ENCODE measurements at regions not wholly inside any gene's neighbourhood (a gene's known extent, or its start where the extent isn't known, plus 50 kb on each side); places are given as distances from the start of the nearest gene placed in this dataset.
A peak's percentile ranks its signal among the peaks of the same experiment; 100 is the strongest.
"Not testable (repeated sequence)": the region's sequence is repeated elsewhere in the genome, so short reads cannot be mapped to it uniquely, and the experiment has no call there.

DNA sequence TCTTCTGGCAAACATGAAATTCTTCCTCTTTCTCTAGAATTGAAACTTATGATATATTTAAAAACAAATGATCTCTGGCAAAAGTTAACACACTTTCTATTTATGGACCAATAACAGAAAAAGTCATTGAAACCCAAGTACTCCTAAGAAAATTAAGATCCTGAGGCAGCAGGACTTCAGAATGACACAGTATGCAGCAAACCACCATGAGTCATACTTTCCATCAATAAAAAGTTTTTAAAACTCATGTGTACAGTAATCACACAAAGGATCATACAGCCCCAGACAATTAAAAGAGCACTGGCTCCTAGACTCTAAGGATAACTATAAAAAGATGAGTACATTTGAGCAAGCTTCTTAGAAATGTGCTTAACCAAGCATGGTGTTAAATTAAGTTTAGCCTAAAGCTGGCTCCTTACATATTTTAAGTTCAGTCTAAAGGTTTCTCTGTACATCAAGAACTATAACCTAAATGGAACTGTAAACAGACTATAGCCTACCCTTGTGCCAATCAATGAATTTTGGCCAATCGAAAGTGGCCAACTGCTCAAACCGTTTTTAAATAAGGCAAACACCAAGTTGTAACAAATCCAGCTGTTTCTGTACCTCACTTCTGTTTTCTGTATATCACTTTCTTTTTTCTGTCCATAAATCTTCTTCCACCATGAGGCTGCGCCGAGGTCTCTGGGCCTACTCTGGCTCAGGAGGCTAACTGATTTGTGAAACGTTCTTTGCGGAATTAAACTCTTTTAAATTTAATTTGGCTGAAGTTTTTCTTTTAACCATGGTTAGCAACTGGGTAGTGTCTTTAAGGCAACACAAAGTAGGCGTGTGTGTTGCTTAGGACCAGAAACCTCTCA, 232.1 kb upstream of the PIK3R1 start:
- peak; percentile 57 for DNase-seq (ENCODE audit: low read depth)

DNA sequence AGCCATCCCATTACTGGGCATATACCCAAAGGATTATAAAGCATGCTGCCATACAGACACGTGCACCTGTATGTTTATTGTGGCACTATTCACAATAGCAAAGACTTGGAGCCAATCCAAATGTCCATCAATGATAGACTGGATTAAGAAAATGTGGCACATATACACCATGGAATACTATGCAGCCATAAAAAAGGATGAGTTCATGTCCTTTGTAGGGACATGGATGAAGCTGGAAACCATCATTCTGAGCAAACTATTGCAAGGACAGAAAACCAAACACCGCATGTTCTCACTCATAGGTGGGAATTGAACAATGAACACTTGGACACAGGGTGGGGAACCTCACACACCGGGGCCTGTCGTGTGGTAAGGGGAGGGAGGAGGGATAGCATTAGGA, 233.4 kb upstream of the PIK3R1 start:
- DNase-seq (ENCODE audit: low read depth) = not testable (repeated sequence)

DNA sequence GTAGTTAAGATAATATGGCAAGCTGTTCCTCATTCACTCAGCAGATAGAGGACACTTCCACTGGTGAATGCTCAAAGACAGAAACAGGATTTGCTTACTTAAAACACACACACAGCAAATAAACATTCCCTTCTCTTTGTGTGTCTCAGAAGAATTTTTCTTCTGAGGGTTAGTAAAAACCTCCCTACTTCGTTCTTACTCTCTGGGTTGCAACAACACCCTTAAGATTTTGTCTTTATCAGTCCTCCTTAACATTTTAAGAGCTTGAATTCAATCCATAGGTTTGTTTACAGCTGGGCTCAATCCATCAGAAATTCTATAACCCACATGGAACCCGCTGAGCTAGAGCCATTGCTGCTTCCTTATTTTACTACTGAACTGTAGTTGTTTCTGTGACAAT, 237.4 kb upstream of the PIK3R1 start:
- DNase-seq (ENCODE audit: low read depth) = no peak

DNA sequence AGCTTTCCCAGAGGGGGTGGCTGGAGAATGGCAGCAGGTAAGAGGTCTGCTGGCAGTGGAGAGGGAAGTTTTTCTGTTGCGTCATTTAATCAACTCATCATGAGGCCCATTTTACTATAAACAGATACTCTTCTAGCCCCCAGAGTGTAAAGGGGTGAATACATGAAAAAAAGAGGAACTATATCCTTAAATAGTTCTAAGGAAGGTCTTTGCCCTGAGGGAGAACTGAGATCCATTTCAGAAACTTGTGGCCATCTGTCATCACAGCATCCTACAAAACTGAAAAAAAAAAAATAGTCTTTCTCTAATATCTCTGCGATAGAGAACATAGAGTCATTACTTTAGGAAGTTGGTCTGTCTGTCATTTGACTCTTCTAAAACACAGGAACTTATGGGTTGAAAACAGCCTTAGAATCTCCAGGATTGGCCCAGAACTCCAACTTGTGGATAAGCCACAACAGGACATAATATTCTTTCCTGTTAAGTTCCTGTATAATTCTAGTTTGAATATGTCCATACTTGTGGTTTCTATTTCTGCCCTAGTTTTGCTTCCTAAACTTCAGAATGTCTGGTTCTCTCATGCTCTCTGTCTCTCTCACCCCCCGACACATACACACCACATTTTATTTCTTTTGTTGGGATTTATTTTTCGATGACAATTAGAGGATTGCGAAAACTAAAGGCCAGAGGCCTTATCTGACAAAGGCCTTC, 238.5 kb upstream of the PIK3R1 start:
- DNase-seq (ENCODE audit: low read depth) = no peak

DNA sequence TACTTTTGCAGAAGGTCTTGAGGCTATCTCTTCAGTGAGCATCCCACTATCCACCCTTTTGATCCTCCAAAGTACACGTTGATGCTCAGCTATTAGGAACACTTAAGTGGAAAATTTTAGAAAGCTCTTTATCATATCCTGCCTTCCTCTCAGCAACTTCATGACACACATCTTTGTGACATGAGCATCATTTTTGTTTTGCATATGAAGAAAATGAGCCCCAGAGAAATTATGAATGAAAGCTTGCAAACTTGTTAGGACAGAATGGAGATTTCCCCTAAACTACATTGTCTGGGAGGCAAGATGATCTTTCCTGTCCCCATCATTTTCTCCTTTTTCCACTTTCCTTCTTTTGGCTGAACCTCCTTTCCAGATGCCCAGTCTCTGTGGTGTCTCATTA, 239.4 kb upstream of the PIK3R1 start:
- DNase-seq (ENCODE audit: low read depth) = no peak

DNA sequence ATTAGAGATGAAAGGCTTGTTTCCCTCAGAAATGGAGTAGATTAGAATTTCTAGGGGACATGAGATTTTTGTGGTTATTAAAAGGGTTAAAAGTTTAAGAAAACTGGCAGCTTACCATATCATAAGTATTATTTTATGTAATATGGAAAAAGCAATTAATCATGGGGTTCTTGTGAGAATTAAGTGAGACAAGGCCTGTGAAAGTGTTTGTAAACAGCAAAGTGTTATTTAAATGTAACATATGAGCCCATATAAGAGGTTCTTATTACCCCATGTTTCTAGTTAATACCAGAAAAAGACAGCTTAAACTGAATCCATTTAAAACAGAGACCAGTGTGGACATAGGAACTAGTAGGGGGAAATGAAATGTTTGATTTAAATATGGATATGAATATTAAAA, 241.1 kb upstream of the PIK3R1 start:
- DNase-seq (ENCODE audit: low read depth) = no peak

DNA sequence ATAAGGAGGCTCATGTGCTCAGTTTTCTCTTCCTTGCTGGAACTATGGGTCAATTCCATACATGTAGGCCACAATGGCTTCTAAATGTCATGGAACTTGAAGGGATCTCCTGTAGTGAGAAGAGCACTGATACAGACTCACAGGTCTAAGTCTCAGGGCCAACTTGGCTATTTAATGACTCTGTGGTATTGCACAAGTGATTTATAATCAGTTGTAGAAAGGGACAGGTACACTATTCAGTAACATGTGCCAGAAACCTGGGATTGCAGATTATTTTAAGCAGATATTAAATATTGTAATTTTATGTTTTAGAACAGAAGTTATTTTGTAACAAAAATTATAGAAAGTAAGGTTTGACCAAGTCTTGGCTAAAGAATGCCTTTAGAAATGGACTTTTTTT, 241.5 kb upstream of the PIK3R1 start:
- DNase-seq (ENCODE audit: low read depth) = no peak

DNA sequence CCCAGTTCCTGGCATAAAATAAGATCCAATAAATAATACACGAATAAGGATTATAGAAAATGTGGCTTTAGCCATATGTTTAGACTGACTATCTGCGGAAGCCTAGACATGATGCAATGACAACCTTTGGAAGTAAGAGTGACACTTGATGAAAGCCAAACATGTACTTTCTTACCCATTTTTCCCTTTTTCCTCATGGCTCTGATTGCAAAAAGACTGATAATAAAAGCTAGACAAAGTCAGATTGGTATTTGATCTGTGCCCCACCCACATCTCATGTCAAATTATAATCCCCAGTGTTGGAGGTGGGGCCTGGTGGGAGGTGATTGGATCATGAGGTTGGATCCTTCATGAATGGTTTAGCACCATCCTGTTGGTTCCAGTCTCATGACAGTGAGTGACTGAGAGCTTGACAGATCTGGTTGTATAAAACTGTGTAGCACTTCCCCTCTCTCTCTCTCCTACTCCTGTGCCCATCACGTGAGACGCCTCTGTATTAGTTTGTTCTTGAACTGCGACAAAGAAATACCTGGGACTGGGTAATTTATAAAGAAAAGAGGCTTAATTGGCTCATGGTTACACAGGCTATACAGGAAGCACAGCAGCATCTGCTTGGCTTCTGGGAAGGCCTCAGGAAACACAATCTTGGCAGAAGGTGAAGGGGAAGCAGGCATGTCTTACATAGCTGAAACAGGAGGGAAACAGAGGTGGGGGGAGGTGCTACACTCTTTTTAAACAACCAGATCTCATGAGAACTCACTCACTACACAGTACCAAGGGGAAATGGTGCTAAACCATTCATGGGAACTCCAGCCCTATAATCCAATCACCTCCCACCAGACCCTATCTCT, 243.4 kb upstream of the PIK3R1 start:
- DNase-seq (ENCODE audit: low read depth) = no peak

DNA sequence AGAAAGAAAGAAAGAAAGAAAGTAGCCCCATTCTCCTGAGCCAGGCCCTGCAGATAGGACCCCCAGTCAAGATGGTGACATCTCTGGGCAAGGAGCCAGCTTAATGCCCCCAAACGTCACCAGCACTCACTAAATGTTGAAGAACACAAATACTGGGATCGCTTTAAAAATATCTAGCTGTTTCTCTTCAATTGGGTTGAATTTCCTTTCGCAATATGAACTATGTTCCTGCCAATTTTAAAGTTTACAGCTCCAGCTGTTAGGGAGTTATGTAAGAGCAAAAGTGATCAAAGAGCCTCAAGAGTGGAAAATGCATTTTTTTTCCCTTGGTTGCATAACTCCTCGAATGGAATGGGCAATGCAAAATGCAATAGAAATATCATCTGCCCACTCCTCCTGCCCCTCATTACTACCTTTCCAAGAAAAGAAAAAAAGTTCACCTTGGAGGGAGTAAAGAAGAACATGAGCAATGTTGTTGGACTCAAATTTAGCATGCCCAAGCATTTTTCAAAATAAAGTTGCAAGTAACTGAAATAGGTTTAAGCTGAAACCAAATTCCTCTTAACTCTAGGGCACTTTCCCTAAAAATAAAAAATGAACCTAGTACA, 244.2 kb upstream of the PIK3R1 start:
- DNase-seq (ENCODE audit: low read depth) = peak; percentile 71

DNA sequence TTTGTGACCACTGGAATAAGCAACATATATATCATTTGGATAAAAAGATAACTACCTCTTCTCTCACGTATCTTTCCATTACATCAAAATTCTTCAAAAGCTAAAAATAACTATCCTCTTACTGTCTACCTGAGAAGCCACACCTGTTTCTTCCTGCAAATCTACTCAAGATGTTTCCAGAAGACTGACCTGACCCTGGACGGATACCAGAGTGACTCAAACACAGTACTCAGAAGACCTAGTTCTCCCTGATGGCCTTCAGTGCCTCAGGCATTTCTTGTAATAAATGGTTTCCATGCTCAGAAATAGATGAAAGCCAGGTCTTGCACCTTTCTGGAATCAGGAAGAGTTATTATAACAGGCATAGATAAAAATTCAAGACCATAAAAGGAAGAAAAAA, 245.9 kb upstream of the PIK3R1 start:
- DNase-seq (ENCODE audit: low read depth) = no peak

DNA sequence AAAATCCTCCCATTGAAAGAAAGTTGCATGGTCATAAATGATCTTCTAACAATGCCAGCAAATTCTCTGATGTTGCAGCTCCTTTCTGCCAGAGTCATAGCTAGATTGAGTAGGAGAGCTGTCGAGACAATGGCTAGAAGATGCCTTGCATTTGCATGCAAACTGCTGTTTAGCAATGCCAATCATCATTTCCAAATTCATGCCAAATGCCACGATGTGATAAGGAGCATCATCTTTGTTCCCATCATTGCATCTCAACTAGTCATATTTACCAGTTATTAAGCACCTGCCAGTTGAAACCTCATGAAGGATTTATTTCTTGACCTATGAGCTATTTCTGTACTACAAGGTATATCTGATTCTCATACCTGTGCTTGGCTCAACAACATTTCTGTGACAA, 246.4 kb upstream of the PIK3R1 start:
- DNase-seq (ENCODE audit: low read depth) = no peak

DNA sequence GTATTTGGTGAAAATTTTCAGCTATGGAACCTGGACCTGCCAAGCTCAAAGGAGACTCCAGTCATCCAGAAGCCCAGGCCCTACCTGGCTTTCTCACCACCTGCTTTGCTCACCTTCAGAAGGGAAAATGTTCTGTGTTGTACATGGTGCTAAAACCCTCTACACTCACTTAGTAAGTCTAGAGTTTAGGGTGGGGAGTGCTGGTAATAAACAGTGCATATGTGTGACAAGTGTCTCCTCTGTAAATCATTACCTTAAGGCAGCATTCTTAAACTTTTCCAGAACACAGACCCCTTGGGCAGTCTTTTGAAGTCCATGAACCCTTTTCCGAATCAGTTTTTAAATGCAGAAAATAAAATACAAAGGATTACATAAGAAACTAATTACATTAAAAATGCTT, 248.8 kb upstream of the PIK3R1 start:
- DNase-seq (ENCODE audit: low read depth) = no peak

DNA sequence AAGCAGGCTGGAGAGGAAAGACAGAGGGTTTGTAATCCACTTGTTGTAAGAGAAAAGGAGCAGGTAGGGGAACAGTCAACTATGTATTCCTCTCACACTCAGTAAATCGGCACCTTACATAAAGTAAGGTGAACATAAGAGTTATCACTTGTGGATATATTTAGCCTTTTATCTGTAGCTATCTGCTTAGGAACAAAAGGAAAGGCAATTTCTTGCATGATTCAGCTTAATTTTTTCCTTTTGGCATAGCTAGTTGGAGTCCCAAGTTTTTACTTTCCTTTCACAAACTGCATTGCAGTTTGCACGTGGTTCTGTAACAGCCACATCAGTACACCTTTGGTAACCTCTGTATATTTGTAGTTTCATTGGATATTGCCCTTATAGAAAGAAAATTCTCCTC, 250.9 kb upstream of the PIK3R1 start:
- no peak for DNase-seq (ENCODE audit: low read depth)

DNA sequence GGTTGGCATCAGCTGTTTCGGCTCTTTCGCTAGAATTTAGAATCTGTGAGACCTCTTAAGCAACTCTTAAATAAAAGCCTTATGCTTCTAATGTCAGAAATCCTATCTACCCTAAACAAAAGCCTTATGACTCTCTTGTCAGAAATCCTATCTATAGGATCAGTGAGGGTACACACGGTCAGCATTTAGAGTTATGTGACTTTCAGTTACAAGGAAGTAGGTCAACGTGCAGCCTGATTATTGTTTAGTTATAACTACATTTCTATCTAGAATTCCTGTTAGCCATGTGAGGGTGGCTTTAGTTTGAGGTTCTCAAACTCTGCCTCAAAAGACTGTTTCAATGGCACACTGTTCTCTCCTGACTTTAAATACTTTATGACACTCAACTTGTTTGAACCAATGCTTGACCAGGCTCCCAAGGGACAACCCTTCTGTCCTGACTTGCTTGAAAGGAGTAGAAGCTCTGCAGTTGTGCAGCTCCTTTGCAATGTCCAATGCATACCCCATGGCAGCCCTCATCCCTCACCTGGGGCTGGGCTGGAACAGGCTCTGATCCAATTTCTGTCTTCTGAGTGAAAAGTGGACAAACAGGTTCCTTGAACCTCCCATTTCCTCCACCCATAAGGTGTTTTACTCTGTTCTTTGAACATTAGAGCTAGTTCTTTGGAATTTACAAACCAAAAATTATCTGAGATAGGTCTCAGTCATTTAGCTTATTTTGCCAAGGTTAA, 251.6 kb upstream of the PIK3R1 start:
- no peak for DNase-seq (ENCODE audit: low read depth)

DNA sequence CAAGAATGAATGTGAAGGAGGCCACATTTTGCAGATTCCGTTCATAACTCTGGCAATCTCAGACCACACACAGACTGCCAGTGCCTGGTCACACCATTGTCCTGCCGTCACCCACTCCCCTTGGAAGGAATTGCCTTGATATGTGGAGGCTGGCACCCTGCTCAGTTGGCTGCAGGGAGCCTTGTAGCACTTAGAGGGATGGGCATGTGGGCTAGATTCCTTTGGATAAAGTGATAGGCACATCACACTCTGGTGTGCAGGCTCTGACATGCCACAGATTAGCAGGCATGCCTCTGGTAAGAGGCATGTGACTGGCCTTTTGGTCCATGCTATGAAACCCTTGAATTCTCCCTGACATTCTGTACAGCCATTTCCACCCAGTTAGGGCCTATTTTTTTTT, 254.6 kb upstream of the PIK3R1 start:
- DNase-seq (ENCODE audit: low read depth) = no peak

DNA sequence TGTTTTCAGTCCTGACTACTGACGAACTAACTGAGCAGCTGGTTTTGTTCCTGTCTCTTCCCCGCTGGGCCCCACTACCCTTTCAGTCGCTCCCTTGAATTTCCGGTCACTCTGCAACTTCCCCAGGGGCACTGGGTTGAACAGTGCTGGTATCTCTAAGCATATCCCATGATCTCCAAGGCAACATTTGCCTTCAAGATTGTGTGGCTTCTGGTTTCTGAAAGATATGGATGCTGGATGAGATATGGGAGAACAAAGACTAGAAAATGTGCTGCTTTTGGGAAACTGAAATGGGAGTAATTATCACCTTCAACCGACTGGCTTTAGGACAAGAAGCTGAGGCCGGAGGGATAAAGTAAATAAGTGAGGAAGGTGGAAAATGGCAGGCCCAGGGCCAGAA, 258.2 kb upstream of the PIK3R1 start:
- DNase-seq (ENCODE audit: low read depth) = no peak

DNA sequence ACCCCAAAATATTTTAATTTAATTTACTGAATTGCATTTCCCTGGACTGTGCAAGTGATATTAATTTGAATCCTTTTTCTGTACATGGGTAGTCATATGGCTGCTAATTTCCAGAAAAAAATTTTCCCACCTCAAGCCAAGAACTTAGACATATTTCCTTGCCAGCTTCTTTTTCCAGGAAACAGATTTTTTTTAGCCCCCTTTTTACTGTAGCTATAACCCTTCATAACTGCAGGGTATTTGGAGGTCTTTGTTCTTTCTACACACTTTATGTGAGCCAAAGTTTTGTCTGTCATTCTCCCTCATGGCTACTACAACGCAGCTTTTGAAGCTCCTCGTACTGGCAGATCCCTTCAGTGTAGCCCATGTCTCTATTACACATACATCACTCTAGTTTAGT, 261.2 kb upstream of the PIK3R1 start:
- DNase-seq (ENCODE audit: low read depth) = no peak

DNA sequence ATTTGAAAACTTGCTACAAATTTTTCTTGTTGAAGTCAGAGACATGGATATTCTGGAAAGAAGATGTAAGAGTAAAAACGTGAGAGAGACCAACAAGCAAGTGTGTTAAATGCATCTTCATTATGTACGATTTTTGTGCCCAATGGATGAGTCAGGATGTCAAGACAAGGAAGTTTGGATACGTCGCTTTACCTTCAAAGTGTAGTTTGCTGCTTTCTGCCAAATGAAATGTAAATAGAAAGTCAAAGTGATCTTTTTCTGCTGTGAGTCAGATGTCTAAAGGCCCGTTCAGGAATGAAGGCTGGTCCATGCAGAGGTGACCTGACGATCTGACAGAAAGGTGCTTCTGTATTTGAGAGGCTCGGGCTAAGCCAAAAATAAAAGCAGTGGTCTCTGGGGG, 273.1 kb upstream of the PIK3R1 start:
- no peak for DNase-seq (ENCODE audit: low read depth)

DNA sequence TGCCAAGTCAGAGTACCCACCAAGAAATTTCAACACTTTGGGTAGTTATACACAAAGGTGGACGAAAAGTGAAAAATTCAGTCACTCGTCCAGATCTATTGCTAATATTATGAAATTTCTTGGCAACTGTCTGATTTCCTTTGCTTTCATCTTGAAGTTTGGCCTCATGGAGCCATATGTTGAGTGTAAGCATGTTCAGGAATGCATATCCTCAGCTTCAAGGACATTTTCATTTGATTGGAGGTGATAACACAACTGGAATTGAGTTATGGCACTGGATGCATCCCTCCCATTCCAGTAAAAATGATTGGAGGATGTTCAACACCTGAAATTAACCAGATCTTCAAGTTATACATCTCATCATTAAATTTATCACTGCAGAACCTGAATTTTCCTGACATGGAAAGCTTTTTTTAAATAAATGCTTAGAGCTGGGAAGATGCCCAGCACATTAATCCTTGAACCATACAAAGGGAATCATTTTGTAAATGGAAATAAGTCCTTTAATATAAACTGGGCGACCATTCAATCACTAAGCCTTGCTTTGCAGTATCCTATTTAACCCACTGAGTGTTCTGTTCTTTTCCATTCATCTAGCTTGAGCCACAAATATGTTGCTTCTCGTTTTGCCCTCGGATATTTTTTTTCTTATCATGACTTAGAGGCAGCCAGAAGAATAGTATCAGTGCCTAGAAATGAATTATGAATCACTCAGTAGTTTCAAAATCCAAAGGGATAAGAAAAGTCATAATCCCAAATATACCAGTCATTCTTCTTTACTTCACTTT, 273.7 kb upstream of the PIK3R1 start:
- DNase-seq (ENCODE audit: low read depth) = peak; percentile 3

DNA sequence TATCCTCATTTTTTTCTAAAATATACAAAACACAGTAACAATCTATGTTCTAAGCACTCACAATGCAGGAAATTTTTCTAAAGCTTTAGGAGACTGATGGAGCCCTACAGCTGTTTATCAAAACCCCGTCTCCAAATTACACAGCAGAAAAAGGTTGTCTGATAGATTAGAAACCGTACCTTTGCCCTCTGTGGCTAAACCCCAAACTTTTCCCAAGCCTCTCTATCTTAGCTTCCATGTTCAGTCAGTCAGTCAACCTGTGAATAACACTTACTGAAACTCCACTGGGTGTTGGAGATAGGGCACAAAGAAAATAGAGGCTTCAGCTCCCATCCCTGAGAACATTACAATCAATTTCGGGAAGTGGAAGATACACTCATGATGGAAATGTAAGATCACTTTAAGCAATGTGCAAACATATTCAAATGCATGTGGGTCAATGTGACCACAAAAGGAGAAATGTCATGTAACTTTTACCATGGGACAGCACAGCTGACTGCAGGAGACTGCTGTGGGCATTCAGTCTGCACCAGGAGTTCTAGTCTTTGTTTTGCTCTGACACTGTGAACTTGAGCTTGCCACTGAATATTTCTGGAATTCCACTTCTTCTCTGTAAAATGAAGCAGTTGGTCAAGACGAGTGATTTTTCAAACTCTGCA, 279.5 kb upstream of the PIK3R1 start:
- DNase-seq (ENCODE audit: low read depth) = no peak
